Kidney capillary endothelial cell (primary cell): ENCODE measurements at regions not wholly inside any gene's neighbourhood (a gene's known extent, or its start where the extent isn't known, plus 50 kb on each side); places are given as distances from the start of the nearest gene placed in this dataset.

Source experiments
- DNase-seq: peaks from one replicate; pipeline ENCODE4 v3.0.0-alpha.2; 2018; ENCODE audit warnings: low spot score

DNA sequence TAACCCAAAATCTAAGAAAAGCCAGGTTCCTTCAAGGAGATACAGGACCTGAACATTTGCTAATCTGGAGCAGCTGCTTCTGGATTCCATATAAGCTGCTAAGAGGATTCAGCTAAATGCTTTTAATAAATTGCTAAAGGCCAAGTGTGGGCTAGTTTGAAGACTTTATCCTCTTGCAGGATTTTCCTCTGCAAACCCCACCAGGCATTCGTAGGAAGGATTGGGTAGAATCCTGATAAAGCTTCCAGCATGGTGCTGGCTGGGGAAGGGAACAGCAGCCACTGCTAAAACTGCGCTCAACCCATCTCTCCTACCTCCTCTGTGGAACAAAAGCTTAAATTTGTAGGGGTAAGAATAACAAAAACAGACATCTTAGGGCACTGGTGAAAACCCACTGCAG lies 61.3 kb upstream of the TAB3 start:
- no peak for DNase-seq

DNA sequence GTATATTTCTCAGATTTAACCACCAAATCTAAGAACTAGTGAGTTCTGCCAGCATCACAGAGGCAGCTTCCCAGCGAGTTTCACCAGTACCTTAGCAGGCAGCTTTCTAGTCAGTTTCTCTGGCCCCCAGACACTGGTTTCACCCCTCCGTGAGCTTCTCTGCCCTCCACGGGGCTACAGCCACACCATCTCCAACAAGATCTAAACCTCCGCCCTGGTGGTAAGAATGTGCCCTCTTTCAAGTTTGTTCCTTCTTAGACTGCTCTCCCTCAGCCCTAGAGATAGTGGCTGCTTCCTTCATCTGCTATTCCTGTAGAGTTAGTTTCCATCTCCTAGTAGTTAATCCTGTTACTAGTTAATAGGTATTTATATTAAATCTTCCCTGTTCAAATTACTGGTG lies 60.5 kb upstream of the TAB3 start:
- DNase-seq = no peak

GRCh38 chrX:30948626-30949025 lies 59.6 kb upstream of the TAB3 start:
- no peak for DNase-seq

GRCh38 chrX:30948051-30948450 lies 59.0 kb upstream of the TAB3 start:
- no peak for DNase-seq

DNA sequence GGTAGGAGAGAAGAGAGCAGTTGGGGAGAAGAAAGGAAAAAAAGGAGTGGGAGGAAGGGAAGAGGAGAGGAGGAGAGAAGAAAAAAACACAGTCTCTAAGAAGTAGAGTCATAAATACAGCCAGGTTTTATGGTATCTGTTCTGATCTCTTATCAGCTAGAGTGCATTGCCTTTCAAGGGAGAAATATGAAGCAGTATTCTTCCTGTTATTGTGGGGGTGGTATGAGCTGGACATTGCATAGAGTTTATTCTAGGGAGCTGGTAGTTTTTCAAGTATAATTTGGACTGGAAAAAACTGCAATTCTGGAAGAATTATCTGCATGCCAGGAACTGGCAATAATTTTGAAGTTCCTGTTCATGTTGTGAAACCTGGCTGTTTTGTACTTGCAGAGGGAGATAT lies 54.9 kb upstream of the TAB3 start:
- no peak for DNase-seq

DNA sequence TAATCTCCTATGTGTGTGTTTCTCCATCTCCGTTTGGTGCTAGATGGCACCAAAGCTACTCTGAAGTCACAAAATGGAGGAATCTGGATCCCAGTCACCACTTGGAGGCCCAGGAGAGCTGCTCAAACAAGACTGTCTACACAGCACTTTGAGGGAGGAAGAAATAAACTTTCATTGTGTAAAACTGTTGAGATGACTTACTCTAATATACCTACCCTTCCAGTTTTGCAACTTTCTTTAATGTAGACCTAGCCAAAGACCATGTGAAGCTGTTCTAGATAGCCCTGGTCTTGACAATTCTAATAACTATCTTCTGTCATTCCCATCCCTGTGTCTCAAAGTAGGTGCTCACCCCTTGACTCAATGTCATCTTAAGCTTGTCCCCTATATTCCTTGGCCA lies 52.8 kb upstream of the TAB3 start:
- DNase-seq = no peak

- no peak for DNase-seq
These were observed 50.9 kb upstream of the TAB3 start for GRCh38 chrX:30939928-30940327.
